CD4-positive, alpha-beta T cell (primary cell): ENCODE measurements at regions not wholly inside any gene's neighbourhood (a gene's known extent, or its start where the extent isn't known, plus 50 kb on each side); places are given as distances from the start of the nearest gene placed in this dataset.

Source experiments
- ATAC-seq: fragments of 200-7000 bp; cut with Tn5 transposase; one replicate; pipeline ENCODE4 v1.10.0; 2022; ENCODE audit warnings: mild to moderate bottlenecking; ENCODE audit not compliant: poor library complexity
- CTCF ChIA-PET: fragments of 350-600 bp; sonication (Branson Sonifier 250); formaldehyde crosslinking; loops from one replicate; lab custom pipeline; 2021; ENCODE audit warnings: antibody characterized with exemption, inconsistent platforms; lab: Charles Lee
- POLR2A ChIA-PET: fragments of 350-600 bp; sonication (Branson Sonifier 250); formaldehyde crosslinking; loops from one replicate; lab custom pipeline; 2021; ENCODE audit warnings: antibody characterized with exemption, inconsistent platforms; lab: Charles Lee
- DNase-seq, 14 experiments: peaks; one replicate each; pipeline ENCODE4 v3.0.0-alpha.2; 2013 to 2020; ENCODE audit warnings: mixed read lengths in 2 of 14
- H3K27ac ChIP-seq, 2 donors: one replicate each; pipeline versions ENCODE4 v1.5.1 to v1.7.0; 2013; ENCODE audit warnings: low read length in 2 of 2, low read depth in 1 of 2, mild to moderate bottlenecking in 1 of 2
- H3K27me3 ChIP-seq, 2 experiments: 1 replicate in 1 of 2; 2 replicates in 1 of 2; pipeline versions ENCODE4 v1.6.1 to v1.7.0; 2013; ENCODE audit warnings: low read length in 2 of 2, control low read depth in 1 of 2, mild to moderate bottlenecking in 1 of 2, moderate library complexity in 1 of 2; ENCODE audit not compliant: insufficient read depth in 2 of 2, control insufficient read depth in 1 of 2
- H3K36me3 ChIP-seq: one replicate; pipeline ENCODE4 v1.6.1; 2013; ENCODE audit warnings: low read length, control low read depth; ENCODE audit not compliant: insufficient read depth
- H3K4me1 ChIP-seq: one replicate; pipeline ENCODE4 v1.6.1; 2013; ENCODE audit warnings: low read length, control low read depth; ENCODE audit not compliant: insufficient read depth
- H3K4me3 ChIP-seq: one replicate; pipeline ENCODE4 v1.5.1; 2013; ENCODE audit warnings: mild to moderate bottlenecking, low read length, moderate library complexity
- H3K9me3 ChIP-seq, 2 experiments: 1 replicate in 1 of 2; 2 replicates in 1 of 2; pipeline versions ENCODE4 v1.6.1 to v1.7.0; 2013; ENCODE audit warnings: low read length in 2 of 2, mild to moderate bottlenecking in 2 of 2, control low read depth in 1 of 2, moderate library complexity in 1 of 2; ENCODE audit not compliant: control insufficient read depth in 1 of 2, insufficient read depth in 1 of 2
- H3K27ac Mint-ChIP-seq: one replicate; pipeline ENCODE4 v1.8.0; 2020; ENCODE audit warnings: mixed read lengths
- H3K27me3 Mint-ChIP-seq: one replicate; pipeline ENCODE4 v1.8.0; 2021; ENCODE audit warnings: mixed read lengths
- H3K36me3 Mint-ChIP-seq: one replicate; pipeline ENCODE4 v1.8.0; 2021; ENCODE audit warnings: low read depth, mixed read lengths
- H3K4me1 Mint-ChIP-seq: one replicate; pipeline ENCODE4 v1.8.0; 2021; ENCODE audit warnings: low read depth, mixed read lengths
- H3K4me3 Mint-ChIP-seq: one replicate; pipeline ENCODE4 v1.8.0; 2020; ENCODE audit warnings: mild to moderate bottlenecking, mixed read lengths
- H3K9me3 Mint-ChIP-seq: one replicate; pipeline ENCODE4 v1.8.0; 2020; ENCODE audit warnings: mixed read lengths
- CTCF ChIP-seq: fragments of 200-600 bp; IDR thresholded peaks from one replicate; pipeline ENCODE4 v1.8.0; 2022; ENCODE audit warnings: antibody characterized with exemption, mild to moderate bottlenecking
- intact Hi-C, 2 experiments: fragments of 100-400 bp; cut with DNase I in 1 of 2; cut with micrococcal nuclease in 1 of 2; formaldehyde crosslinking; loops; one replicate each; pipeline versions ENCODE4 v1.15.1 to v1.9.0; 2023 to 2025; cut with DNase I, micrococcal nuclease

- Mint-ChIP-seq H3K4me1 (no peaks in the 10 kb centered on the region), H3K27ac (no peak overlapping the region), H3K9me3 (peaks cover 5% of the 10 kb centered on the region), H3K36me3 (no peaks in the 10 kb centered on the region), H3K4me3 (no peak overlapping the region), H3K27me3 (peaks cover 13% of the 10 kb centered on the region)
- H3K9me3 ChIP-seq: peaks cover 8 to 16% of the 10 kb centered on the region in 2 experiments
- ATAC-seq (no peak), DNase-seq (no peak)
- peaks cover 4 to 9% of the 10 kb centered on the region in 2 experiments for H3K27me3 ChIP-seq
- POLR2A ChIA-PET: no interaction called here
- H3K4me1 ChIP-seq: no peaks in the 10 kb centered on the region
- H3K4me3 ChIP-seq: no peak overlapping the region
- TF ChIP-seq CTCF: no peak
- CTCF ChIA-PET: no interaction called here
- no peak overlapping the region for H3K27ac ChIP-seq
- intact Hi-C loops: no loop called here
- no peaks in the 10 kb centered on the region for H3K36me3 ChIP-seq
Observed at GRCh38 chr11:70745941-70746340, 347.6 kb downstream of the CTTN start.

- H3K4me3 Mint-ChIP-seq: no peak overlapping the region
- H3K36me3 ChIP-seq: no peaks in the 10 kb centered on the region
- POLR2A ChIA-PET: no interaction called here
Observed at GRCh38 chr11:70746351-70746750, 348.0 kb downstream of the CTTN start.

GRCh38 chr11:70747285-70747684 lies 349.0 kb downstream of the CTTN start:
- H3K27ac ChIP-seq: no peak overlapping the region
- no peak overlapping the region for H3K4me3 ChIP-seq
- no peak for ATAC-seq
- CTCF ChIA-PET: no interaction called here
- intact Hi-C loops: no loop called here
- Mint-ChIP-seq H3K4me3 (no peak overlapping the region), H3K9me3 (peaks cover 10% of the 10 kb centered on the region), H3K27ac (no peak overlapping the region), H3K4me1 (no peaks in the 10 kb centered on the region), H3K36me3 (no peaks in the 10 kb centered on the region), H3K27me3 (peaks cover 11% of the 10 kb centered on the region)
- no peaks in the 10 kb centered on the region for H3K4me1 ChIP-seq
- H3K9me3 ChIP-seq: peaks cover 15 to 18% of the 10 kb centered on the region in 2 experiments
- H3K27me3 ChIP-seq: peaks cover 4 to 9% of the 10 kb centered on the region in 2 experiments
- no peak for TF ChIP-seq CTCF
- POLR2A ChIA-PET: no interaction called here
- DNase-seq: no peak
- H3K36me3 ChIP-seq: no peaks in the 10 kb centered on the region

More at GRCh38 chr11:70746351-70746750, 348.0 kb downstream of the CTTN start:
- CTCF ChIA-PET: no interaction called here
- DNase-seq (no peak), ATAC-seq (no peak)
- Histone ChIP-seq H3K9me3 (peaks cover 13 to 16% of the 10 kb centered on the region in 2 experiments), H3K27me3 (peaks cover 4 to 9% of the 10 kb centered on the region in 2 experiments), H3K27ac (no peak overlapping the region), H3K4me3 (no peak overlapping the region), H3K4me1 (no peaks in the 10 kb centered on the region)
- no peak for TF ChIP-seq CTCF
- intact Hi-C loops: no loop called here
- Mint-ChIP-seq H3K27me3 (peaks cover 13% of the 10 kb centered on the region), H3K36me3 (no peaks in the 10 kb centered on the region), H3K9me3 (peaks cover 9% of the 10 kb centered on the region), H3K4me1 (no peaks in the 10 kb centered on the region), H3K27ac (no peak overlapping the region)
